GM18868 (cell line): ENCODE measurements at regions not wholly inside any gene's neighbourhood (a gene's known extent, or its start where the extent isn't known, plus 50 kb on each side); places are given as distances from the start of the nearest gene placed in this dataset.
"Not testable (repeated sequence)": the region's sequence is repeated elsewhere in the genome, so short reads cannot be mapped to it uniquely, and the experiment has no call there.

Experiments used
- ATAC-seq: cut with Tn5 transposase; IDR thresholded peaks from one replicate; pipeline ENCODE4 v1.9.1; 2021; ENCODE audit warnings: mild to moderate bottlenecking, moderate library complexity; ENCODE audit not compliant: unreplicated experiment

DNA sequence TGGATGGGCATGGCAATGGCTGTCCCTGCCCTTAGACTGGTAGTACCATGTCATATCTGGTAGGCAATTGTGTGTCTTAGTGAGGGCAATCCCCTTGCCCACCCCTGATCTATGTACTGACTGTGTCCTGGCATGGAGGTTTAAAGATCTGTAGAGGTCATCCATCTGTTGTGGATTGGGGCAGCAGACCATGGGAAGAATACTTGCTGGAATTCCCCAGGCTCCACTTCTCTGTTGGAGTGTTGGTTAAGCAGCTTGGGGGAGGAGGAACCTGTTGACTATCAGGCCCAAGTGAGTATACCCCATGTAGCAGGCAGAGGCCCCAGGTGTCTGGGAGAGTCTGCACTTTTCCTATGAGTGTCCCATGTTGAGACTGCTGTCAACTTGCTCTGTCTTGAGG lies 246.7 kb upstream of the DIPK2B start:
- no peak for ATAC-seq

DNA sequence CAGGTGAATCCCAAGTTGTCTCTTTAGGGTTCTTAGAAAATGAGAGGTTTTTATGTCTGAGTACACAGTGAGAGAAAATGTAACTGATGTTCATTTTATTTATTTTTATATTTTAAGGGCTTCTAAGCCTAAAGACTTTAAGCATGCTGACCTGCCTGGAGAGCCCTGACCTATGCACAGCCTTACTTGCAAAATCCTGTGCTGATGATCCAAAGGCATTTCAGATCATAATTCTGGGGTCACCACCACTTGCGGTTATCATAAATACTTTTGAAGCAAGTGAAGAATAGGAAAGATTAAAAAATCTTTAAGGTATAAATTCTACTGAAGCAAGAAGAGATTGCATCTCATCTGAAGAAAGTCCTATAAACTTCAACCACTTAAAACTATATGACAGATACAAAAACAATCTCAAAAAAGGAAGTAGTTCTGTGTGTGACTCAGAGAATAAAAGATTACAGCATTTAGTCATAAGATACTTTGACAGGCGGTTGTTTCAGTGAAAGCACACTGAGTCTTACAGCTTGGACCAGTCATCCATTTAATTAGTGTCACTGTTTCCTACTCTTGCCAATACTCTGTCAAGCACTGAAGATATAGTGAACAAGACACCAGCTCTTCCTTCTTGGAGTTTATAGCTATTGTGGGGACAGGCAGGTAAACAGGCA lies 245.2 kb upstream of the DIPK2B start:
- no peak for ATAC-seq

DNA sequence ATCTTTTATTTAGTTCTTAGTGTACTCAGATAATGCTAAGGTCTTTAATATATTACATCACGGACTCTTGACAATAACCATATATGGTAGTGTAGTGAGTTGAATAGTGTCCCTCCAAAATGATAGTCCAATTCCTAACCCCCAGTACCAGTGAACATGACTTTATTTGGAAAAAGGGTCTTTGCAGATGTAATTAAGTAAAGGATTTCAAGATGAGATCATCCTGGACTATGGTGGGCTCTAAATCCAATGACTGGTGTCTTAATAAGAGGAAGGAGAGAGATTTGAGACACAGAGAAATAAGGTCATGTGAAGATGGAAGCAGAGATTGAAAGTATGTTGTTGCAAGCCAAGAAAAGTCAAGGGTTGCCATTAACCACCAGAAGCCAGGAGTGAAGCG lies 236.5 kb upstream of the DIPK2B start:
- no peak for ATAC-seq

DNA sequence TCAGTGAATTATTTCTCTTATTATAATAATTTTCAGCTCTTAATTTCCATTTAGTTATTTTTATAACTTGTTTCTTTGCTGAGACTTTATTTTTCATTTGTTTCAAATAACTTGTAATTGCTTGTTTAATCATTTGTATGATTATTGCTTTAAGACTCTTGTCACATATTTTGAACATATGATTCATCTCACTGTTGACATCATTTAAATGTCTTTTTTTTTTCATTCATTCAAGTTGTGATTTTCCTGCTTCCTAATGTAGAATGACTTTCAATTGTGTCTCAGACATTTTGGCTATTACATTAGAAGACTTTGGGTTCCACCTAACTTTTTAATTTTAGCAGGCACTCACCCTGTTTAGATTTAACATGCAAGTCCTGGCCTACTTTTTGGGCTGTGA lies 234.8 kb upstream of the DIPK2B start:
- no peak for ATAC-seq

GRCh38 chrX:45434231-45434630 lies 233.6 kb upstream of the DIPK2B start:
- ATAC-seq = no peak

- no peak for ATAC-seq
These were observed 228.2 kb upstream of the DIPK2B start for GRCh38 chrX:45428831-45429230.

DNA sequence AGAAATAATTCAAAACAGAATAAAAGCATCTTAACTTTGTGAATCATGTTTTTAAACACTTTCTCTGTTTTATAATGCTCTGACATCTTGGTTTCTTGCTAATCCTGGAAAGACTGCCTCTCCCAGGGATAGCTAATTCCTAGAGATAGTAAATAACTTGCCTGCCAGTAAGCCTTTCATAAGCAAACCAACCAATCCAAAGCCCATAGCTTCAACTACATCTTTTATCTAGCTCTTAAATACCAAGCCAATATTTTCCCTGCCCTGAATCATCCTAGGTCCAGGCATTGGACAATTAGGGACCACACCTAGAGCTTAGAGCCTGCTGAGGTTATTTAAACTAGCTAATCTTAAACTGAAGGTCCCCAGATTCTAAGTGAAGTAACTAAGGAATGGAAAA lies 223.7 kb upstream of the DIPK2B start:
- no peak for ATAC-seq

- no peak for ATAC-seq
These were observed 221.7 kb upstream of the DIPK2B start for GRCh38 chrX:45422216-45422925.

GRCh38 chrX:45421806-45422205 lies 221.1 kb upstream of the DIPK2B start:
- no peak for ATAC-seq

DNA sequence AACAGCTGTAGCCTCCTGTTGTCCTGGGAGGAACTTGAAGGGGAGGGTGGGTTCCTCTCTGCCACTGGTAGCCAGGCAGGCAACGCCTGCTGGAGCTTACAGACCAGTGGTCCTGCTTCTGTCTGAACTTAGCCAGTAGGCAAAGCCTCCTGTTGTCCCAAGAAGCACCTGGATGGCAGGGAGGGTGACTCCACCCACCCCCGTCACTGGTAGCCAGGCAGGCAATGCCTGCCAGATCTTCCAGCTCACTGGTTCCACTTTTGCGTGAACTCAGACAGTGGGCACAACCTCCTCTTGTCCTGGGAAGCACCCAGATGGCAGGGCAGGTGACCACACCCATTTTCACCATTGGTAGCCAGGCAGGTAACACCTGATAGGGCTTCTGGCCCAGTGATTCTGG lies 203.5 kb upstream of the DIPK2B start:
- ATAC-seq = no peak

DNA sequence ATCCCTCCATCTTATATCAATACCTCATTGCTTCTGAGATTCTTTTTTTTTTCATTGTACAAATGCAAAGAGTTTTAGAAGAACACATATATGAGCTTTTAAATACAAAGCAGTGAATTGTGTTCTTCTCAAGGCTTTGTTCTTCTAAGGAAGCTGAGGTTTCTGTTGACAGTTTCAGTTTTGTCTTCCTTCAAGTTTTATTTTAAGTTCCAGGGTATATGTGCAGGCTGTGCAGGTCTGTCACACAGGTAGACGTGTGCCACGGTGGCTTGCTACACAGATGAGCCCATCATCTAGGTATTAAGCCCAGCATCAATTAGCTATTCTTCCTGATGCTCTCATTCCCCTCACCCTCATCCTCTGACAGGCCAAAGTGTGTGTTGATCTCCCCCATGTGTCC lies 201.2 kb upstream of the DIPK2B start:
- ATAC-seq = no peak

GRCh38 chrX:45400951-45401725 lies 200.5 kb upstream of the DIPK2B start:
- not testable (repeated sequence) for ATAC-seq

GRCh38 chrX:45400027-45400779 lies 199.5 kb upstream of the DIPK2B start:
- ATAC-seq = no peak

GRCh38 chrX:45385757-45386156 lies 185.1 kb upstream of the DIPK2B start:
- no peak for ATAC-seq

GRCh38 chrX:45381841-45382240 lies 181.2 kb upstream of the DIPK2B start:
- no peak for ATAC-seq

DNA sequence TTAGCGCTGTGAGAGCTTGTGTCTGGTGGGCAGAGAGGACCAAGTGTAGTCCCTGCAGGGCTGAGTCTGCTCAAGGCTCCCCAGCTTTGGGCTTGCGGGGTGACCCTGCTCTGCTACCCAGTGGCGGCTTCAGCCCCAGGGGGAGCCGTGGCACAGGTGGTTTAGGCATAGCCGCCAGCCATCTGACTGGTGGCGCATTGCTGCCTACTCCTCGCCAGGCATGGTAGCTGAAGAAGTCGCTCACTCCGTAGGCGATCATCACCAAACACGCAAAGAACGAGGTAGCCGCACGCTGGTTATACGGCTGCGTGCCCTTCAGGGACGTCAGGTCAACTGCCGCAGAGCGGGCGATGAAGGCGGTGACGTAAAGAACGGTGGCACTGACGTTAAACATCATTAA lies 180.7 kb upstream of the DIPK2B start:
- no peak for ATAC-seq

DNA sequence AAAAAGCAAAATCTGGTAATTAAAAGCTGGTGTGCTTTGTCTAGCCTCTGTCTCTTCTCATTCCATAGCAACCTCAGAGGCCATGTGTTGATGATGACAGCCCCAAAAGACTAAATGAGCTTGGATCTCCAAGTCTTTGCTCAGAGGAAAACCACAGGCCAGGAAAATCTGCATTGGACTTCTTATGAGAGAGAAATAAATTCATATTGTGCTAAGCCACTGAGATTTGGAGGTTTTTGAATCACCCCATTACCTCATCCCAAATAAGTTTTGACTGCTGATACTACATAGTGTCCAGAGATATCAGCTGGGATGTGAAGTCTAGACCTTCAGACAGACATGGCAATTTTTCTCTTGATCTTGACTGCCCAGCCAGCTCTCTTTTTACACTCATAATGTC lies 178.6 kb upstream of the DIPK2B start:
- ATAC-seq = no peak

GRCh38 chrX:45372151-45372550 lies 171.5 kb upstream of the DIPK2B start:
- no peak for ATAC-seq

DNA sequence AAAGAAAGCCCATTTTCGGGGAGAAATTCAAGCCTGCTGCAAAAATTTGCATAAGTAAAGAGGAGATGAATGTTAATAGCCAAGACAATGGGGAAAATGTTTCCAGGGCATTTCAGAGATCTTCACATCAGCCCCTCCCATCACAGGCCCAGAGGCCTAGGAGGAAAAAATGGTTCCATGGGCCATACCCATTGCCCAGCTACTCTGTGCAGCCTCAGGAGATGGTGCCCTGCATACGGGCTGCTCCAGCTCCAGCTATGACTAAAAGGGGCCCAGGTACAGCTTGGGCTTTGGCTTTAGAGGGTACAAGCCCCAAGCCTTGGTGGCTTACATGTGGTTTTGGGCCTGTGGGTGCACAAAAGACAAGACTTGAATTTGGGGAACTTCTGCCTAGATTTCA lies 168.0 kb upstream of the DIPK2B start:
- ATAC-seq = no peak

- ATAC-seq = no peak
These were observed 162.9 kb upstream of the DIPK2B start for GRCh38 chrX:45363596-45363995.

DNA sequence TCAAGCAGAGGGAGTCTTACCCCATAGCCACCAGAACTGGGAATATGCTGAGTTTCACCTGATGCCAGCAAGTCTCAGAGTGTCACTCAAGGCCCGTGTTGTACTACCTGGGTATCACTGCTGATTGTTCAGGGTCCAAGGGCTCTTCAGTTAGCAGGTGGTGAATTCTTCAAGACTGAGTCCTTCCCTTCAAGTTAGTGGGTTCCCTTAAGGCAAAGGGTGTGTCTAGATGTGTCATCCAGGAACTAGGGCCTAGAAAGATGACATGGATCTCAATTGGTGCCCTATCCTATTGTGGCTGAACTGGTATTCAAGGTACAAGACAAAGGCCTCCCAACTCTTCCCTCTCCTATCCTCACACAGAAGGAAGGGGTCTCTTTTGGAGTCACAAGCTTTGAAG lies 159.9 kb upstream of the DIPK2B start:
- ATAC-seq = no peak
